Fibroblast of the conjunctiva (primary cell): ENCODE measurements at regions not wholly inside any gene's neighbourhood (a gene's known extent, or its start where the extent isn't known, plus 50 kb on each side); places are given as distances from the start of the nearest gene placed in this dataset.

Experiments
- DNase-seq: peaks from one replicate; pipeline ENCODE4 v3.0.0-alpha.2; 2010; ENCODE audit warnings: low read depth

GRCh38 chr13:104854698-104855097 lies 1680.8 kb downstream of the EFNB2 start:
- no peak for DNase-seq

GRCh38 chr13:104854007-104854406 lies 1681.5 kb downstream of the EFNB2 start:
- DNase-seq = no peak

GRCh38 chr13:104847922-104848321 lies 1687.5 kb downstream of the EFNB2 start:
- no peak for DNase-seq

GRCh38 chr13:104843401-104843800 lies 1692.1 kb downstream of the EFNB2 start:
- no peak for DNase-seq

- DNase-seq = no peak
These were observed 1694.4 kb downstream of the EFNB2 start for GRCh38 chr13:104841110-104841509.

GRCh38 chr13:104837756-104838155 lies 1697.7 kb downstream of the EFNB2 start:
- DNase-seq = no peak

GRCh38 chr13:104833221-104833620 lies 1702.2 kb downstream of the EFNB2 start:
- DNase-seq = no peak

- DNase-seq = no peak
These were observed 1703.2 kb downstream of the EFNB2 start for GRCh38 chr13:104832231-104832630.

- no peak for DNase-seq
These were observed 1703.6 kb downstream of the EFNB2 start for GRCh38 chr13:104831831-104832230.

GRCh38 chr13:104823709-104824108 lies 1711.8 kb downstream of the EFNB2 start:
- no peak for DNase-seq

- no peak for DNase-seq
These were observed 1712.4 kb downstream of the EFNB2 start for GRCh38 chr13:104823071-104823470.

- no peak for DNase-seq
These were observed 1718.2 kb downstream of the EFNB2 start for GRCh38 chr13:104817271-104817670.

- no peak for DNase-seq
These were observed 1718.7 kb downstream of the EFNB2 start for GRCh38 chr13:104816726-104817125.

- DNase-seq = no peak
These were observed 1725.2 kb downstream of the EFNB2 start for GRCh38 chr13:104810242-104810641.

- no peak for DNase-seq
These were observed 1726.0 kb downstream of the EFNB2 start for GRCh38 chr13:104809483-104809882.

- no peak for DNase-seq
These were observed 1730.1 kb downstream of the EFNB2 start for GRCh38 chr13:104805346-104805745.

GRCh38 chr13:104799152-104799551 lies 1732.9 kb upstream of the SLC10A2 start:
- DNase-seq = no peak

- no peak for DNase-seq
These were observed 1732.3 kb upstream of the SLC10A2 start for GRCh38 chr13:104798486-104798885.

GRCh38 chr13:104796581-104796980 lies 1730.4 kb upstream of the SLC10A2 start:
- DNase-seq = no peak

GRCh38 chr13:104785952-104786351 lies 1719.7 kb upstream of the SLC10A2 start:
- DNase-seq = no peak

GRCh38 chr13:104784891-104785290 lies 1718.7 kb upstream of the SLC10A2 start:
- DNase-seq = no peak

GRCh38 chr13:104782741-104783140 lies 1716.5 kb upstream of the SLC10A2 start:
- DNase-seq = no peak

GRCh38 chr13:104779311-104779993 lies 1713.2 kb upstream of the SLC10A2 start:
- peak; percentile 63 for DNase-seq

- peak; percentile 68 for DNase-seq
These were observed 1707.6 kb upstream of the SLC10A2 start for GRCh38 chr13:104773775-104774174.
